ENCODE measurements at regions not wholly inside any gene's neighbourhood (a gene's known extent, or its start where the extent isn't known, plus 50 kb on each side); places are given as distances from the start of the nearest gene placed in this dataset.

GRCh38 chr18:37721544-37722522, 156.2 kb upstream of the CELF4 start:
- no peak for TF ChIP-seq CTCF (IDR thresholded peaks at IDR 0.05)
- no peak for TF ChIP-seq POLR2A (IDR thresholded peaks at IDR 0.05)

Data from testis (tissue), 2 donors.